Thoracic aorta (tissue), 2 donors: ENCODE measurements at regions not wholly inside any gene's neighbourhood (a gene's known extent, or its start where the extent isn't known, plus 50 kb on each side); places are given as distances from the start of the nearest gene placed in this dataset.
A peak's percentile ranks its signal among the peaks of the same experiment; 100 is the strongest.

Experiments
- ATAC-seq: fragments of 150-250 bp; one replicate; pipeline ENCODE4 v1.8.0; 2017; ENCODE audit warnings: low read depth; ENCODE audit not compliant: insufficient number of reproducible peaks, low FRiP score
- DNase-seq: peaks from one replicate; pipeline ENCODE4 v3.0.0-alpha.2; 2020; ENCODE audit warnings: low spot score
- H3K27ac ChIP-seq, 2 donors: fragments of 200-600 bp; sonication (generic); 1 replicate in 1 of 2; 2 replicates in 1 of 2; pipeline ENCODE4 v1.5.1; 2016; ENCODE audit warnings: mild to moderate bottlenecking in 2 of 2, moderate library complexity in 2 of 2
- H3K27me3 ChIP-seq: fragments of 200-600 bp; sonication (generic); replicated peaks from 2 replicates; pipeline ENCODE4 v1.6.0; 2016; ENCODE audit warnings: mild to moderate bottlenecking; ENCODE audit not compliant: insufficient read depth
- H3K36me3 ChIP-seq: fragments of 200-600 bp; sonication (generic); one replicate; pipeline ENCODE4 v1.5.1; 2016
- H3K4me1 ChIP-seq, 2 donors: fragments of 200-600 bp; sonication (generic); 1 replicate in 1 of 2; 2 replicates in 1 of 2; pipeline versions ENCODE4 v1.5.1 to v1.6.0; 2016; ENCODE audit warnings: low read depth in 2 of 2, mild to moderate bottlenecking in 1 of 2; ENCODE audit not compliant: control insufficient read depth in 1 of 2
- H3K4me3 ChIP-seq: fragments of 200-600 bp; sonication (generic); 2 replicates; pipeline ENCODE4 v1.5.1; 2016; ENCODE audit warnings: mild to moderate bottlenecking
- H3K9me3 ChIP-seq: fragments of 200-600 bp; sonication (generic); 2 replicates; pipeline ENCODE4 v1.5.1; 2016
- TF ChIP-seq, protein P1 (sequence below): fragments of 200-600 bp; sonication (generic); IDR thresholded peaks from one replicate; pipeline ENCODE4 v1.5.1; 2019; ENCODE audit warnings: antibody characterized with exemption

DNA sequence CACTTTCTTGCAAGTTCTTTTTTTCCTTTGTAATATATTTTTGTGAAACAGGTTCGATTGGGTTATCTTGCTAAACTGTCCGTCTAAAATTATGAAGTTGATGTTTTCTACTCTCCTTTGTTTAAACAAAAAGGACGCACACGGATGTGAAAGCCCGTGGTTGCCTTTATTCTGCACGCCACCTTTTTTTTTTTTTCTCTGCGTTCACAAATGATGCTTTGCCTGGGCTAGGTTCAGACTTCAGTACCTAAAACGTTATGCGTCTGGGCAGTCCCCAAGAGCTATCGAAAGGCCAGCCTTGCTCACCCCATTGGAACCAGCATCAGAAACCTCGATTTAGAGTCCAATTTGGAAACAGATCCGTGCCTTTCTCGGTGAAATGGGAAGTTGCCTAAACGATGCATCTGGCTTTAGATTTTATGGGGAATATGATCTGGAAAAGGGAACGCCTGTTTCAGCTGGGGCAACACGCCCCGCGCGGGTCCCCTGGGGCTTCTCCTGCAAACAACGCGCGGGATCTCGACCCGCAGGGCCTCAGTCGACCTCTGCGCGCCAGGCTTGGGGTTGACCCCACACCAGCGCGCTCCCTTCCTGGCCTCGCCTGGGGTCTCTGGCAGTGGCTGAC, 113.9 kb downstream of the KCNRG start:
- peak overlapping the region; percentile 74 for H3K4me3 ChIP-seq
- peaks cover 4 to 35% of the 10 kb centered on the region in 2 donors for H3K4me1 ChIP-seq
- H3K36me3 ChIP-seq, result no peaks in the 10 kb centered on the region
- DNase-seq (no peak), ATAC-seq (no peak)
- H3K9me3 ChIP-seq, result no peaks in the 10 kb centered on the region
- TF ChIP-seq, protein P1, sequence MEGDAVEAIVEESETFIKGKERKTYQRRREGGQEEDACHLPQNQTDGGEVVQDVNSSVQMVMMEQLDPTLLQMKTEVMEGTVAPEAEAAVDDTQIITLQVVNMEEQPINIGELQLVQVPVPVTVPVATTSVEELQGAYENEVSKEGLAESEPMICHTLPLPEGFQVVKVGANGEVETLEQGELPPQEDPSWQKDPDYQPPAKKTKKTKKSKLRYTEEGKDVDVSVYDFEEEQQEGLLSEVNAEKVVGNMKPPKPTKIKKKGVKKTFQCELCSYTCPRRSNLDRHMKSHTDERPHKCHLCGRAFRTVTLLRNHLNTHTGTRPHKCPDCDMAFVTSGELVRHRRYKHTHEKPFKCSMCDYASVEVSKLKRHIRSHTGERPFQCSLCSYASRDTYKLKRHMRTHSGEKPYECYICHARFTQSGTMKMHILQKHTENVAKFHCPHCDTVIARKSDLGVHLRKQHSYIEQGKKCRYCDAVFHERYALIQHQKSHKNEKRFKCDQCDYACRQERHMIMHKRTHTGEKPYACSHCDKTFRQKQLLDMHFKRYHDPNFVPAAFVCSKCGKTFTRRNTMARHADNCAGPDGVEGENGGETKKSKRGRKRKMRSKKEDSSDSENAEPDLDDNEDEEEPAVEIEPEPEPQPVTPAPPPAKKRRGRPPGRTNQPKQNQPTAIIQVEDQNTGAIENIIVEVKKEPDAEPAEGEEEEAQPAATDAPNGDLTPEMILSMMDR, result no peak
- peak overlapping the region; percentile 60 to 73 for H3K27ac ChIP-seq
- H3K27me3 ChIP-seq, result no peaks in the 10 kb centered on the region

DNA sequence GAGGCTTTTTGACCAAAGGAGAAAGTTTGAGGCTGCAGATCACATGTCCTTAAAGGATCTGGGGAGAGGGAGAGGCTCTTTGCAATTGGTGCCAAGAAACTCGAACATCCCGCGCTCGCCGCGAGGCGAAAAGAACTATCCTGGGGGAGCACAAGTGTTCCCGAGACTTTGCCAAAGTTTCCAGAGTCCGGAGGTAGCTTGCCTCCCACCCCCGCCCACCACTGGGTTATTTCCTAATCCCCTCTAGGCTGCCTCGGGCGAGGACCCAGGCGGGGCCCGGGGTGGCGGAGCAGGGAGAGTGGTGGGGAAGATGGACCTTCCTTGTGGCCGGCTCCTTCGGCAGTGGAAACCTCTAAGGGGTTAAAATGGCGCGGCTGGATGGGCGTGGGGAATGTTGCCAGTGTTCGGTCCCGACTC, 114.5 kb downstream of the KCNRG start:
- Histone ChIP-seq H3K27me3 (no peaks in the 10 kb centered on the region), H3K4me1 (peaks cover 4 to 35% of the 10 kb centered on the region in 2 donors), H3K36me3 (no peaks in the 10 kb centered on the region), H3K4me3 (peak overlapping the region; percentile 74), H3K27ac (peak overlapping the region; percentile 60 to 73), H3K9me3 (no peaks in the 10 kb centered on the region)
- ATAC-seq (no peak), DNase-seq (no peak)
- TF ChIP-seq, protein P1, result no peak

DNA sequence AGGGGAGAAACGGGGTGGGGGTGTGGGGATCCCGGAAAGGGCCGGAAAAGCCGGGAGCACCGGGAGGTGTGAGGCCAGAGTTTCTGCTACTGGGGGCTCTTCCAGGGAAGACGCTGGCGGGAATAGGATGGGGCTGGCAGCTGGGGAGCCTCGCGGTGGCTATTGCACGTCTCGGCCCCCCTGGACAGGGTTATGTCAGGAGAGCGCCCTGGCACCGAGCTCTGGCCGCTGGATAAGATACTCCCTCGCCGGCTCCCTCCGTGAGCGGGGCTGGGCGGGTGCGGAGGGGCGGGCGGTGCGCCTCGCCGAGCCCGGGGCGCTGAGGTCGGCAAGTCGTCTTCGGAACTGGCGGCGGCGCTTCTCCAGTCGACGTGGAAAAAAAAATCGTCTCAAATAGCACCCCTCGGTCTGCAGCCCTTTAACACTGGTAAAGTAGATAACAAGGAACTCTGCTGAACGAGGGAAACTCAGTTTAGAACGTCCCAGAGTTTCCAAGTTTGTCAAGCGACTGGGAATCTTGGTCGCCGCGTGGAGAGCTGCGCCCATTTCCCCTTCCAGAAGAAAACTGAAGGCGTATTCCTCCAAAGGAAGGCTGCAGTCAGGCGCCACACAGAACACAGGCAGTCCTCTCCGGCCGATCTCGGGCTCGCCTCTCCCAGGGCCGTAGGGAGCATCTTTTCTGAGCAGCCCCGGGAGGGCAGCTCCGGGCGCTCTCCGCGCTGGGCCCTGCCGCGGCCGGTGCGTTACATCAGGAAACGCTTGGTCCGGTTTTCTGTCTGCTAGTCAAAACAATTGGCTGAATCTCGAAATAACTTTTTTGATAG, 115.1 kb downstream of the KCNRG start:
- DNase-seq (no peak), ATAC-seq (peak; percentile 29)
- H3K27ac ChIP-seq, result peak overlapping the region; percentile 60 to 73
- H3K36me3 ChIP-seq, result no peaks in the 10 kb centered on the region
- H3K27me3 ChIP-seq, result no peaks in the 10 kb centered on the region
- H3K9me3 ChIP-seq, result no peaks in the 10 kb centered on the region
- H3K4me3 ChIP-seq, result peak overlapping the region; percentile 74
- TF ChIP-seq, protein P1, result no peak
- H3K4me1 ChIP-seq, result peaks cover 4 to 35% of the 10 kb centered on the region in 2 donors

DNA sequence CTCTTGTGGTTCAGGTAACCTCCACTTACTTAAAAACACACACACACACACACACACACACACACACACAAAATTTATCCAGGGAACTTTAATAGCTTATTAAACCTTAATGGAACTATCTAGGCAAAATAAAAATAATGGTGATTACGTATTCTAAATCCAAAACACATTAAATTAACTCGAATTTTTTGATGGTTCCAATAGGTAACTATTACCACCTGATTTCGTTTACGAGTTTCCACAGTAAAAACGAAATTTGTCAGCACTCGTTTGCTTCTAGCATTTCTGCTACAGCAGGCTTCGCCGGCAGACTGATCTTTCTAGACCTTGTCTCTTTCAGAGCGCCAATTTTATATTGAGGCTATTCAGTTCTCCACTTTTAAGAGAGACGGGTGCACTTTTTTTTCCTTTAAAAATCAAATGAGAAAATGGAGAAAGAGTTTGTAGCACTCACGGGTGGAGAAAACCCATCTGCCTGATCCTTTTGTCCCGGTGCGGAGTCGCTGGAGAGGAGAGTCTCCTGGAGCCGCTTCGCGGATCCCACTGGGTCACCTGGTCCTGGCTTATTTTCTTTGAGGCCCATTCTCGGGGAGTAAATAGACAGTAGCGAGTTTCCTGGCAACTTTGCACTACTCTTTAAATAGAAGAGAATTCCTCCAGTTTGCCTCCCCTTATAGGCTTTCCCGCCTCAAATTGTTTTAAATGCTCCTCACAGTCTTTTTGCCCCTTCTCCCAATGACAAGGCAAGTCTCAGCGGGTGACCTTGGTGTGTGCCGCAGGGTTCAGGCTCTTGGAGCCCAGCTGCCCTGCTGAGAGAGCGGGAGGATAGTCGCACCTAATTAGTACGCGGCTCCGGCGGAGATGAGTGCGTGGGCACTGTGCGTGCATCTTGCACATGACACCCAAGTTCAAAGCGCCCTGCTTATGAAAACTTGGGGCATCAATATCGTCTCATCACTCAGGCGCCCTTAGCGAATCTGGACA, 117.0 kb downstream of the KCNRG start:
- ATAC-seq, result no peak
- H3K4me1 ChIP-seq, result peaks cover 4 to 25% of the 10 kb centered on the region in 2 donors
- DNase-seq, result no peak

More for the DNA sequence above, 117.0 kb downstream of the KCNRG start:
- no peaks in the 10 kb centered on the region for H3K9me3 ChIP-seq
- TF ChIP-seq, protein P1, result no peak
- no peaks in the 10 kb centered on the region for H3K27me3 ChIP-seq
- H3K4me3 ChIP-seq, result no peak overlapping the region
- H3K27ac ChIP-seq, result no peak overlapping the region
- no peaks in the 10 kb centered on the region for H3K36me3 ChIP-seq
